ENCODE measurements at regions not wholly inside any gene's neighbourhood (a gene's known extent, or its start where the extent isn't known, plus 50 kb on each side); places are given as distances from the start of the nearest gene placed in this dataset.

GRCh38 chr16:60731329-60732050 lies 1304.7 kb downstream of the CDH8 start:
- Histone ChIP-seq H3K27me3 (ENCODE audit: control insufficient read depth, insufficient read depth, low read length) (no peaks in the 10 kb centered on the region), H3K9ac (ENCODE audit: low read length) (no peak overlapping the region), H3K36me3 (ENCODE audit: control insufficient read depth, low read depth, low read length) (no peaks in the 10 kb centered on the region), H3K27ac (ENCODE audit: low read length) (no peak overlapping the region), H3K9me3 (ENCODE audit: control insufficient read depth, low read depth, low read length) (no peaks in the 10 kb centered on the region), H3K4me3 (ENCODE audit: low read length) (no peak overlapping the region), H3K4me1 (ENCODE audit: control insufficient read depth, low read depth, low read length) (no peaks in the 10 kb centered on the region)

- no peak overlapping the region for H3K9ac ChIP-seq (ENCODE audit: low read length)
- no peaks in the 10 kb centered on the region for H3K36me3 ChIP-seq (ENCODE audit: control insufficient read depth, low read depth, low read length)
- H3K27me3 ChIP-seq (ENCODE audit: control insufficient read depth, insufficient read depth, low read length), result no peaks in the 10 kb centered on the region
- no peaks in the 10 kb centered on the region for H3K4me1 ChIP-seq (ENCODE audit: control insufficient read depth, low read depth, low read length)
- H3K9me3 ChIP-seq (ENCODE audit: control insufficient read depth, low read depth, low read length), result no peaks in the 10 kb centered on the region
- no peak overlapping the region for H3K27ac ChIP-seq (ENCODE audit: low read length)
- H3K4me3 ChIP-seq (ENCODE audit: low read length), result no peak overlapping the region
These were observed 1307.2 kb downstream of the CDH8 start for GRCh38 chr16:60729051-60729450.

- no peak overlapping the region for H3K4me3 ChIP-seq (ENCODE audit: low read length)
- H3K27ac ChIP-seq (ENCODE audit: low read length), result no peak overlapping the region
- H3K4me1 ChIP-seq (ENCODE audit: control insufficient read depth, low read depth, low read length), result no peaks in the 10 kb centered on the region
- no peaks in the 10 kb centered on the region for H3K27me3 ChIP-seq (ENCODE audit: control insufficient read depth, insufficient read depth, low read length)
- no peaks in the 10 kb centered on the region for H3K36me3 ChIP-seq (ENCODE audit: control insufficient read depth, low read depth, low read length)
- no peak overlapping the region for H3K9ac ChIP-seq (ENCODE audit: low read length)
- no peaks in the 10 kb centered on the region for H3K9me3 ChIP-seq (ENCODE audit: control insufficient read depth, low read depth, low read length)
These were observed 1308.4 kb downstream of the CDH8 start for GRCh38 chr16:60727851-60728250.

- H3K9me3 ChIP-seq (ENCODE audit: control insufficient read depth, low read depth, low read length), result peaks cover 8% of the 10 kb centered on the region
- no peaks in the 10 kb centered on the region for H3K27me3 ChIP-seq (ENCODE audit: control insufficient read depth, insufficient read depth, low read length)
- H3K4me3 ChIP-seq (ENCODE audit: low read length), result no peak overlapping the region
- H3K36me3 ChIP-seq (ENCODE audit: control insufficient read depth, low read depth, low read length), result no peaks in the 10 kb centered on the region
- no peak overlapping the region for H3K27ac ChIP-seq (ENCODE audit: low read length)
- no peak overlapping the region for H3K9ac ChIP-seq (ENCODE audit: low read length)
- H3K4me1 ChIP-seq (ENCODE audit: control insufficient read depth, low read depth, low read length), result no peaks in the 10 kb centered on the region
These were observed 1316.2 kb downstream of the CDH8 start for GRCh38 chr16:60720060-60720459.

- peaks cover 8% of the 10 kb centered on the region for H3K9me3 ChIP-seq (ENCODE audit: control insufficient read depth, low read depth, low read length)
- no peak overlapping the region for H3K4me3 ChIP-seq (ENCODE audit: low read length)
- H3K27ac ChIP-seq (ENCODE audit: low read length), result no peak overlapping the region
- H3K36me3 ChIP-seq (ENCODE audit: control insufficient read depth, low read depth, low read length), result no peaks in the 10 kb centered on the region
- H3K9ac ChIP-seq (ENCODE audit: low read length), result no peak overlapping the region
- H3K4me1 ChIP-seq (ENCODE audit: control insufficient read depth, low read depth, low read length), result no peaks in the 10 kb centered on the region
- H3K27me3 ChIP-seq (ENCODE audit: control insufficient read depth, insufficient read depth, low read length), result no peaks in the 10 kb centered on the region
These were observed 1318.4 kb downstream of the CDH8 start for GRCh38 chr16:60717808-60718207.

- H3K27ac ChIP-seq (ENCODE audit: low read length), result no peak overlapping the region
- no peaks in the 10 kb centered on the region for H3K36me3 ChIP-seq (ENCODE audit: control insufficient read depth, low read depth, low read length)
- H3K9me3 ChIP-seq (ENCODE audit: control insufficient read depth, low read depth, low read length), result no peaks in the 10 kb centered on the region
- H3K4me1 ChIP-seq (ENCODE audit: control insufficient read depth, low read depth, low read length), result no peaks in the 10 kb centered on the region
- H3K9ac ChIP-seq (ENCODE audit: low read length), result no peak overlapping the region
- H3K27me3 ChIP-seq (ENCODE audit: control insufficient read depth, insufficient read depth, low read length), result no peaks in the 10 kb centered on the region
- H3K4me3 ChIP-seq (ENCODE audit: low read length), result no peak overlapping the region
These were observed 1324.1 kb downstream of the CDH8 start for GRCh38 chr16:60712144-60712543.

GRCh38 chr16:60704726-60705125 lies 1331.5 kb downstream of the CDH8 start:
- Histone ChIP-seq H3K4me1 (ENCODE audit: control insufficient read depth, low read depth, low read length) (no peaks in the 10 kb centered on the region), H3K4me3 (ENCODE audit: low read length) (no peak overlapping the region), H3K9me3 (ENCODE audit: control insufficient read depth, low read depth, low read length) (no peaks in the 10 kb centered on the region), H3K27ac (ENCODE audit: low read length) (no peak overlapping the region), H3K27me3 (ENCODE audit: control insufficient read depth, insufficient read depth, low read length) (no peaks in the 10 kb centered on the region), H3K36me3 (ENCODE audit: control insufficient read depth, low read depth, low read length) (no peaks in the 10 kb centered on the region), H3K9ac (ENCODE audit: low read length) (no peak overlapping the region)

GRCh38 chr16:60703096-60703495 lies 1333.1 kb downstream of the CDH8 start:
- H3K9me3 ChIP-seq (ENCODE audit: control insufficient read depth, low read depth, low read length), result no peaks in the 10 kb centered on the region
- H3K4me1 ChIP-seq (ENCODE audit: control insufficient read depth, low read depth, low read length), result no peaks in the 10 kb centered on the region
- H3K4me3 ChIP-seq (ENCODE audit: low read length), result no peak overlapping the region
- no peak overlapping the region for H3K9ac ChIP-seq (ENCODE audit: low read length)
- no peak overlapping the region for H3K27ac ChIP-seq (ENCODE audit: low read length)
- no peaks in the 10 kb centered on the region for H3K27me3 ChIP-seq (ENCODE audit: control insufficient read depth, insufficient read depth, low read length)
- H3K36me3 ChIP-seq (ENCODE audit: control insufficient read depth, low read depth, low read length), result no peaks in the 10 kb centered on the region

GRCh38 chr16:60686824-60687223 lies 1349.4 kb downstream of the CDH8 start:
- Histone ChIP-seq H3K4me1 (ENCODE audit: control insufficient read depth, low read depth, low read length) (no peaks in the 10 kb centered on the region), H3K27ac (ENCODE audit: low read length) (no peak overlapping the region), H3K4me3 (ENCODE audit: low read length) (no peak overlapping the region), H3K9me3 (ENCODE audit: control insufficient read depth, low read depth, low read length) (no peaks in the 10 kb centered on the region), H3K36me3 (ENCODE audit: control insufficient read depth, low read depth, low read length) (no peaks in the 10 kb centered on the region), H3K9ac (ENCODE audit: low read length) (no peak overlapping the region), H3K27me3 (ENCODE audit: control insufficient read depth, insufficient read depth, low read length) (no peaks in the 10 kb centered on the region)

GRCh38 chr16:60684002-60684401 lies 1352.2 kb downstream of the CDH8 start:
- Histone ChIP-seq H3K4me1 (ENCODE audit: control insufficient read depth, low read depth, low read length) (no peaks in the 10 kb centered on the region), H3K27ac (ENCODE audit: low read length) (no peak overlapping the region), H3K36me3 (ENCODE audit: control insufficient read depth, low read depth, low read length) (no peaks in the 10 kb centered on the region), H3K9me3 (ENCODE audit: control insufficient read depth, low read depth, low read length) (no peaks in the 10 kb centered on the region), H3K4me3 (ENCODE audit: low read length) (no peak overlapping the region), H3K9ac (ENCODE audit: low read length) (no peak overlapping the region), H3K27me3 (ENCODE audit: control insufficient read depth, insufficient read depth, low read length) (no peaks in the 10 kb centered on the region)

GRCh38 chr16:60682219-60682618 lies 1354.0 kb downstream of the CDH8 start:
- H3K27me3 ChIP-seq (ENCODE audit: control insufficient read depth, insufficient read depth, low read length), result no peaks in the 10 kb centered on the region
- no peak overlapping the region for H3K27ac ChIP-seq (ENCODE audit: low read length)
- H3K4me1 ChIP-seq (ENCODE audit: control insufficient read depth, low read depth, low read length), result no peaks in the 10 kb centered on the region
- no peaks in the 10 kb centered on the region for H3K36me3 ChIP-seq (ENCODE audit: control insufficient read depth, low read depth, low read length)
- H3K9me3 ChIP-seq (ENCODE audit: control insufficient read depth, low read depth, low read length), result no peaks in the 10 kb centered on the region
- no peak overlapping the region for H3K9ac ChIP-seq (ENCODE audit: low read length)
- no peak overlapping the region for H3K4me3 ChIP-seq (ENCODE audit: low read length)

GRCh38 chr16:60681043-60681442 lies 1355.2 kb downstream of the CDH8 start:
- no peaks in the 10 kb centered on the region for H3K9me3 ChIP-seq (ENCODE audit: control insufficient read depth, low read depth, low read length)
- H3K27ac ChIP-seq (ENCODE audit: low read length), result no peak overlapping the region
- no peak overlapping the region for H3K9ac ChIP-seq (ENCODE audit: low read length)

More at GRCh38 chr16:60681043-60681442, 1355.2 kb downstream of the CDH8 start:
- no peak overlapping the region for H3K4me3 ChIP-seq (ENCODE audit: low read length)
- no peaks in the 10 kb centered on the region for H3K4me1 ChIP-seq (ENCODE audit: control insufficient read depth, low read depth, low read length)
- H3K27me3 ChIP-seq (ENCODE audit: control insufficient read depth, insufficient read depth, low read length), result no peaks in the 10 kb centered on the region
- H3K36me3 ChIP-seq (ENCODE audit: control insufficient read depth, low read depth, low read length), result no peaks in the 10 kb centered on the region

Measured in iPS-18a (cell line).